ENCODE measurements at regions not wholly inside any gene's neighbourhood (a gene's known extent, or its start where the extent isn't known, plus 50 kb on each side); places are given as distances from the start of the nearest gene placed in this dataset.
A peak's percentile ranks its signal among the peaks of the same experiment; 100 is the strongest.
"Not testable (repeated sequence)": the region's sequence is repeated elsewhere in the genome, so short reads cannot be mapped to it uniquely, and the experiment has no call there.

- peaks cover 3% of the 10 kb centered on the region for H3K9me3 Mint-ChIP-seq
- DNase-seq (ENCODE audit: low spot score in 2 of 2), result no peak
Observed at GRCh38 chr12:90546511-90546910, 408.5 kb downstream of the CCER1 start.

GRCh38 chr12:90543841-90544240 lies 411.1 kb downstream of the CCER1 start:
- H3K9me3 Mint-ChIP-seq, result peaks cover 3% of the 10 kb centered on the region
- no peak overlapping the region for H3K27ac Mint-ChIP-seq
- ATAC-seq (no peak), DNase-seq (ENCODE audit: low spot score in 2 of 2) (no peak)
- H3K36me3 Mint-ChIP-seq, result no peaks in the 10 kb centered on the region
- no peak overlapping the region for H3K4me3 Mint-ChIP-seq
- no peaks in the 10 kb centered on the region for H3K4me1 Mint-ChIP-seq

More at GRCh38 chr12:90546511-90546910, 408.5 kb downstream of the CCER1 start:
- Mint-ChIP-seq H3K4me3 (no peak overlapping the region), H3K4me1 (no peaks in the 10 kb centered on the region), H3K36me3 (no peaks in the 10 kb centered on the region), H3K27ac (no peak overlapping the region)
- no peak for ATAC-seq

- DNase-seq (ENCODE audit: low spot score in 2 of 2), result no peak
- H3K36me3 Mint-ChIP-seq, result no peaks in the 10 kb centered on the region
- ATAC-seq, result no peak
Observed at GRCh38 chr12:90543374-90543773, 411.6 kb downstream of the CCER1 start.

DNA sequence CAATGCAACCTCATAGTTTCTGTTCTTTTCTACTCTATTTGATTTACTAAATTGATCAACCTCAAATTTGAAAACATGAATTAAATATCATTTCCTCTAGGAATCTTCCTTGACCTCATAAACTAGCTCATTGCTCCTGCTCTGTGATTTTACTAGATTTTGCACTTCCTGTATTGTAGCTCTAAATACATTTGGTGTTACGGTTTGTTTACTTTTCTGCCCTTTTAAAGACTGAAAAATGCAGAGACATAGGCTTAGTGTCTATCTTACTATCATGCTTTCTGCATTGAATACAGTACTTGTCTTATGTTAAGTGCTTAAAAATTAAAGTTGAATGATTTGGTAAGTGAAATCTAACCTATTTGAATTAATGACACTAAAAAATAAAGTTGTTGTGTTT lies 412.1 kb downstream of the CCER1 start:
- not testable (repeated sequence) for H3K27ac Mint-ChIP-seq; H3K9me3 Mint-ChIP-seq; ATAC-seq; H3K4me1 Mint-ChIP-seq; H3K36me3 Mint-ChIP-seq; DNase-seq (ENCODE audit: low spot score in 2 of 2); H3K4me3 Mint-ChIP-seq

More at GRCh38 chr12:90543374-90543773, 411.6 kb downstream of the CCER1 start:
- no peak overlapping the region for H3K27ac Mint-ChIP-seq
- H3K4me3 Mint-ChIP-seq, result no peak overlapping the region
- H3K9me3 Mint-ChIP-seq, result peaks cover 3% of the 10 kb centered on the region
- no peaks in the 10 kb centered on the region for H3K4me1 Mint-ChIP-seq

GRCh38 chr12:90533828-90534227 lies 421.1 kb downstream of the CCER1 start:
- H3K4me1 Mint-ChIP-seq; ATAC-seq; H3K36me3 Mint-ChIP-seq; H3K4me3 Mint-ChIP-seq; H3K27ac Mint-ChIP-seq; H3K9me3 Mint-ChIP-seq; DNase-seq (ENCODE audit: low spot score in 2 of 2): not testable (repeated sequence)

- DNase-seq (ENCODE audit: low spot score in 2 of 2) (no peak), ATAC-seq (no peak)
- Mint-ChIP-seq H3K36me3 (no peaks in the 10 kb centered on the region), H3K9me3 (peaks cover 3% of the 10 kb centered on the region), H3K27ac (no peak overlapping the region), H3K4me1 (no peaks in the 10 kb centered on the region), H3K4me3 (no peak overlapping the region)
Observed at GRCh38 chr12:90520002-90520734, 434.8 kb downstream of the CCER1 start.

DNA sequence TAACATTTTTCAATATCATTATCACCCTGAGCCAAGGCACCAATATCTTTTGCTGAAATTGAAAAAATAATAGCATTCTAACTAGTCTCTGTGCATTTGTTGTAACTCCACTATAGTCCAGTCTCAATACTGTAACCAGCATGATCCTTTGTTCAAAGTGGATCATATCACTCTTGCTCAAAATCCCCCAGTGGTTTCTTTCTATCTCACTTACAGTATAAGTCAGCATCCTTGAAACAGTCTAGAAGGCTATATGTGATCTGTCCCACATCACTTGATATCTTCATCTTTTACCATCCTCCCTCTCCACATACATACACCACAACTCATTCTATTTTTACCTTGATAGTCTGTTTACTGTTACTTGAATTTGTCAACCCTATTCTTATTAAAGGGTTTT lies 435.7 kb downstream of the CCER1 start:
- H3K4me3 Mint-ChIP-seq, result no peak overlapping the region
- ATAC-seq (peak; percentile 58), DNase-seq (ENCODE audit: low spot score in 2 of 2) (no peak)
- no peaks in the 10 kb centered on the region for H3K36me3 Mint-ChIP-seq
- no peaks in the 10 kb centered on the region for H3K9me3 Mint-ChIP-seq
- no peak overlapping the region for H3K27ac Mint-ChIP-seq
- H3K4me1 Mint-ChIP-seq, result no peaks in the 10 kb centered on the region

- Mint-ChIP-seq H3K36me3 (no peaks in the 10 kb centered on the region), H3K27ac (no peak overlapping the region), H3K4me3 (no peak overlapping the region), H3K9me3 (no peaks in the 10 kb centered on the region), H3K4me1 (no peaks in the 10 kb centered on the region)
- ATAC-seq (no peak), DNase-seq (ENCODE audit: low spot score in 2 of 2) (no peak)
Observed at GRCh38 chr12:90515199-90516175, 439.5 kb downstream of the CCER1 start.

- Mint-ChIP-seq H3K4me1 (no peaks in the 10 kb centered on the region), H3K27ac (no peak overlapping the region), H3K9me3 (no peaks in the 10 kb centered on the region), H3K4me3 (no peak overlapping the region), H3K36me3 (no peaks in the 10 kb centered on the region)
- no peak for ATAC-seq
- DNase-seq (ENCODE audit: low spot score in 2 of 2), result no peak
Observed at GRCh38 chr12:90514325-90514724, 440.7 kb downstream of the CCER1 start.

DNA sequence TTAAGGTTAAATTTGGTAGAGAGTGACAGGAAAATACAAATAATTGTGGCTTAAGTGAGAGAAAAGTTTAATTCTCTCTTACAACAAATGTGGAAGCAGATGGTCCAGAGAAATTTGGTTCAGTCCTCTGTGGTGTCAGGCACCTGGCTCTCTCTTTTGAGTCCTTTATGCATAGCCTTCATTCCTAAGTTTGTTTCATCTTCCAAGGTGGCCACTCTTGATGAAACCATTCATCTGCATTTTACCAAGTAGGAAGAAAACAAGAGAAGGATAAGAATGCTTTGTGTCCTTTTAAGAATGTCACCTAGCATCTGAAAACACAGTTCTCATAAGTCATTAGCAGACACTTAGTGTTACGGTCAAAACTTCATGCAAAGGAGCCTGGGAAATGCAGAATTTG lies 442.5 kb downstream of the CCER1 start:
- no peak for ATAC-seq
- Mint-ChIP-seq H3K27ac (no peak overlapping the region), H3K9me3 (no peaks in the 10 kb centered on the region), H3K36me3 (no peaks in the 10 kb centered on the region), H3K4me3 (no peak overlapping the region), H3K4me1 (no peaks in the 10 kb centered on the region)
- no peak for DNase-seq (ENCODE audit: low spot score in 2 of 2)

DNA sequence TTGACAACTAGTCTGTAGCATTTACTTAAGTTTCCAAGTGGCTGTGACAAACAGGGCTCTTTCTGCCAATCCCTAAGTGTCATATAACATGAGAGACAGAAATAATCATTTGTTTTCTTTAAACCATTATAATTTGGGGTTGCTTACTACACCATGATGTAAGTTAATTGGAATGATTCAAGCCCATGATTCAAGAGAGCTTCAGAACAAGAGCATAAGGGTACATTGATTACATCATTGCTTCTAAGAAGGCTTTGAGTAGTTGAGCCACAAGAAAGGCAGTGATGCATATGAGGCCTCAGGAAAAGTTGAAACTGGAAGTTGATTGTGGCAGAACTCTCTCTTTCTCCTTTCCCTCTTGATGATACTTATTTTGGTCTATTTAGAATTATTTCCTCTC lies 444.0 kb downstream of the CCER1 start:
- Mint-ChIP-seq H3K4me3 (no peak overlapping the region), H3K27ac (no peak overlapping the region), H3K36me3 (no peaks in the 10 kb centered on the region), H3K9me3 (no peaks in the 10 kb centered on the region), H3K4me1 (no peaks in the 10 kb centered on the region)
- DNase-seq (ENCODE audit: low spot score in 2 of 2) (no peak), ATAC-seq (peak; percentile 32)

GRCh38 chr12:90504806-90505205 lies 450.2 kb downstream of the CCER1 start:
- Mint-ChIP-seq H3K36me3 (no peaks in the 10 kb centered on the region), H3K4me3 (no peak overlapping the region)

DNA sequence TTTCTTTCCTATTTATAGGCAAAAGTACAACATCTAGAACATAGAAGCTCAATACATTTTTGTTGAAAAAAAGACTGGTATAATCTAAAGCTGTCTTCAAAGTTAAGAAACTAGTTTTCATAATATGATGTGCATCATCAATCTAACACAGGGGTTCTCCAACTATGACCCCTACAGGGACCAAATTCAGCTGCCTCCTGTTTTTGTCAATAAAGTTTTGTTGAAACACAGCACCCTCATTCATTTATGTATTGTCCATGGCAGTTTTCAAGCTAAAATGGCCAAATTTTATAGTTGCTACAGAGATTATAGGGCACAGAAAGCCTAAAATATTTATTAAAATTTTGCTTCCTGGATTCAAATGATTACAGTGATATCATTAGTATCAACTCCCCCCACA lies 452.9 kb downstream of the CCER1 start:
- no peaks in the 10 kb centered on the region for H3K36me3 Mint-ChIP-seq
- H3K9me3 Mint-ChIP-seq, result no peaks in the 10 kb centered on the region
- H3K4me1 Mint-ChIP-seq, result no peaks in the 10 kb centered on the region
- ATAC-seq, result no peak
- no peak overlapping the region for H3K27ac Mint-ChIP-seq
- DNase-seq (ENCODE audit: low spot score in 2 of 2), result no peak
- no peak overlapping the region for H3K4me3 Mint-ChIP-seq

More at GRCh38 chr12:90504806-90505205, 450.2 kb downstream of the CCER1 start:
- Mint-ChIP-seq H3K27ac (no peak overlapping the region), H3K9me3 (no peaks in the 10 kb centered on the region), H3K4me1 (no peaks in the 10 kb centered on the region)
- DNase-seq (ENCODE audit: low spot score in 2 of 2) (no peak), ATAC-seq (no peak)

GRCh38 chr12:90501412-90501811 lies 453.6 kb downstream of the CCER1 start:
- Mint-ChIP-seq H3K36me3 (no peaks in the 10 kb centered on the region), H3K9me3 (no peaks in the 10 kb centered on the region), H3K27ac (no peak overlapping the region), H3K4me1 (no peaks in the 10 kb centered on the region), H3K4me3 (no peak overlapping the region)
- ATAC-seq (no peak), DNase-seq (ENCODE audit: low spot score in 2 of 2) (no peak)

DNA sequence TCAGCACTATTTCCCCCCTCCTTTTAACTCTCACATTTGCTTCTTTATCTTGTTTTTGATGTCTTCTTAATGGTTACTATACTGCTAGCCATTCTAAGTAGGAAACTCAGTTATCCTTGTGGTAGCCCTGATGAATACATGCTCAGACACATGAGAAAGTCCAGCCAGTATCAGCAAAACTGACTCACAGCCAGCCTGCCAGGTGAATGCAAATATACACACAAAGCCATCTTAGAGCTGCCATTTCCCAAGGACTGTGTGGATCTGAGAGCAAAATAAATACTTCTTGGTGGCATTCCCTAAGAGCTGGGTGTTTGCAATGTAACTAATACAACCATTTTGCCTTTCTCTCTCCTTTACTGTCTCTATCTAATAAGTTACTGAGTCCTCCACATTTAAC lies 455.2 kb downstream of the CCER1 start:
- DNase-seq (ENCODE audit: low spot score in 2 of 2) (no peak), ATAC-seq (no peak)
- Mint-ChIP-seq H3K4me3 (no peak overlapping the region), H3K36me3 (no peaks in the 10 kb centered on the region), H3K4me1 (no peaks in the 10 kb centered on the region), H3K9me3 (no peaks in the 10 kb centered on the region), H3K27ac (no peak overlapping the region)
